ENCODE measurements at regions not wholly inside any gene's neighbourhood (a gene's known extent, or its start where the extent isn't known, plus 50 kb on each side); places are given as distances from the start of the nearest gene placed in this dataset.

GRCh38 chr5:148952097-148952867 lies 110.6 kb downstream of the SH3TC2 start:
- TF ChIP-seq POLR2A (IDR thresholded peaks at IDR 0.05) = no peak
- TF ChIP-seq CTCF (IDR thresholded peaks at IDR 0.05) = no peak

GRCh38 chr5:148953711-148954110 lies 109.2 kb downstream of the SH3TC2 start:
- 71 to 97% (median 89%) methylated on average over 1 of the region's 1 CpG for WGBS, 4 donors
- no peaks in the 10 kb centered on the region for H3K36me3 ChIP-seq
- H3K27me3 ChIP-seq = no peaks in the 10 kb centered on the region
- DNase-seq (no peak), ATAC-seq (no peak)
- peaks cover 0 to 21% (median 0%) of the 10 kb centered on the region in 12 donors for H3K4me1 ChIP-seq
- TF ChIP-seq CTCF (IDR thresholded peaks at IDR 0.05) (no peak), POLR2A (IDR thresholded peaks at IDR 0.05) (no peak)
- no peak overlapping the region for H3K27ac ChIP-seq
- H3K9me3 ChIP-seq = no peaks in the 10 kb centered on the region
- H3K4me3 ChIP-seq = no peak overlapping the region
- intact Hi-C loops (cut with DNase I) = loop anchor here in 2 of 10 donors (5.0 to 10.0 kb wide), 2 partner anchors 126 to 129 kb away; partner anchors contain the start of gene ADRB2 (in 2 of the 2)

More at GRCh38 chr5:148952097-148952867, 110.6 kb downstream of the SH3TC2 start:
- Histone ChIP-seq H3K9me3 (no peaks in the 10 kb centered on the region), H3K4me1 (peaks cover 0 to 21% (median 0%) of the 10 kb centered on the region in 12 donors), H3K27ac (no peak overlapping the region), H3K36me3 (no peaks in the 10 kb centered on the region), H3K4me3 (no peak overlapping the region), H3K27me3 (no peaks in the 10 kb centered on the region)
- WGBS, 4 donors = 64 to 75% (median 68%) methylated on average over 8 of the region's 8 CpGs
- intact Hi-C loops (cut with DNase I) = loop anchor here in 2 of 10 donors (5.0 to 10.0 kb wide), 2 partner anchors 125 to 127 kb away; partner anchors contain the start of gene ADRB2 (in 2 of the 2)
- no peak for ATAC-seq
- no peak for DNase-seq

Measured in heart left ventricle (tissue), 16 donors.